ENCODE measurements at regions not wholly inside any gene's neighbourhood (a gene's known extent, or its start where the extent isn't known, plus 50 kb on each side); places are given as distances from the start of the nearest gene placed in this dataset.

- TF ChIP-seq CTCF (IDR thresholded peaks at IDR 0.05; ENCODE audit: low read depth, low read length) = no peak
- H3K4me3 ChIP-seq (ENCODE audit: low read depth, low read length) = no peak overlapping the region
- in situ Hi-C loops (cut with HindIII; ENCODE audit: low sequenced_read_pairs) = no loop called here
- no peak for DNase-seq (ENCODE audit: low read depth, low spot score)
These were observed 333.7 kb upstream of the SHH start for GRCh38 chr7:156145996-156146395.

- DNase-seq (ENCODE audit: low read depth, low spot score) = no peak
- TF ChIP-seq CTCF (IDR thresholded peaks at IDR 0.05; ENCODE audit: low read depth, low read length) = no peak
- in situ Hi-C loops (cut with HindIII; ENCODE audit: low sequenced_read_pairs) = no loop called here
- no peak overlapping the region for H3K4me3 ChIP-seq (ENCODE audit: low read depth, low read length)
These were observed 332.9 kb upstream of the SHH start for GRCh38 chr7:156145184-156145583.

GRCh38 chr7:156143683-156144082 is 331.4 kb upstream of the SHH start:
- DNase-seq (ENCODE audit: low read depth, low spot score) = no peak
- in situ Hi-C loops (cut with HindIII; ENCODE audit: low sequenced_read_pairs) = no loop called here
- no peak overlapping the region for H3K4me3 ChIP-seq (ENCODE audit: low read depth, low read length)
- no peak for TF ChIP-seq CTCF (IDR thresholded peaks at IDR 0.05; ENCODE audit: low read depth, low read length)

GRCh38 chr7:156143158-156143557 is 330.9 kb upstream of the SHH start:
- no peak for DNase-seq (ENCODE audit: low read depth, low spot score)
- no peak overlapping the region for H3K4me3 ChIP-seq (ENCODE audit: low read depth, low read length)
- in situ Hi-C loops (cut with HindIII; ENCODE audit: low sequenced_read_pairs) = no loop called here
- no peak for TF ChIP-seq CTCF (IDR thresholded peaks at IDR 0.05; ENCODE audit: low read depth, low read length)

- no peak for DNase-seq (ENCODE audit: low read depth, low spot score)
- TF ChIP-seq CTCF (IDR thresholded peaks at IDR 0.05; ENCODE audit: low read depth, low read length) = no peak
- no peak overlapping the region for H3K4me3 ChIP-seq (ENCODE audit: low read depth, low read length)
- in situ Hi-C loops (cut with HindIII; ENCODE audit: low sequenced_read_pairs) = no loop called here
These were observed 329.7 kb upstream of the SHH start for GRCh38 chr7:156141941-156142340.

- TF ChIP-seq CTCF (IDR thresholded peaks at IDR 0.05; ENCODE audit: low read depth, low read length) = no peak
- in situ Hi-C loops (cut with HindIII; ENCODE audit: low sequenced_read_pairs) = no loop called here
- no peak overlapping the region for H3K4me3 ChIP-seq (ENCODE audit: low read depth, low read length)
- no peak for DNase-seq (ENCODE audit: low read depth, low spot score)
These were observed 328.6 kb upstream of the SHH start for GRCh38 chr7:156140896-156141295.

- no peak for TF ChIP-seq CTCF (IDR thresholded peaks at IDR 0.05; ENCODE audit: low read depth, low read length)
- no peak overlapping the region for H3K4me3 ChIP-seq (ENCODE audit: low read depth, low read length)
- in situ Hi-C loops (cut with HindIII; ENCODE audit: low sequenced_read_pairs) = no loop called here
- DNase-seq (ENCODE audit: low read depth, low spot score) = no peak
These were observed 328.2 kb upstream of the SHH start for GRCh38 chr7:156140447-156140846.
